ENCODE measurements at regions not wholly inside any gene's neighbourhood (a gene's known extent, or its start where the extent isn't known, plus 50 kb on each side); places are given as distances from the start of the nearest gene placed in this dataset.

DNA sequence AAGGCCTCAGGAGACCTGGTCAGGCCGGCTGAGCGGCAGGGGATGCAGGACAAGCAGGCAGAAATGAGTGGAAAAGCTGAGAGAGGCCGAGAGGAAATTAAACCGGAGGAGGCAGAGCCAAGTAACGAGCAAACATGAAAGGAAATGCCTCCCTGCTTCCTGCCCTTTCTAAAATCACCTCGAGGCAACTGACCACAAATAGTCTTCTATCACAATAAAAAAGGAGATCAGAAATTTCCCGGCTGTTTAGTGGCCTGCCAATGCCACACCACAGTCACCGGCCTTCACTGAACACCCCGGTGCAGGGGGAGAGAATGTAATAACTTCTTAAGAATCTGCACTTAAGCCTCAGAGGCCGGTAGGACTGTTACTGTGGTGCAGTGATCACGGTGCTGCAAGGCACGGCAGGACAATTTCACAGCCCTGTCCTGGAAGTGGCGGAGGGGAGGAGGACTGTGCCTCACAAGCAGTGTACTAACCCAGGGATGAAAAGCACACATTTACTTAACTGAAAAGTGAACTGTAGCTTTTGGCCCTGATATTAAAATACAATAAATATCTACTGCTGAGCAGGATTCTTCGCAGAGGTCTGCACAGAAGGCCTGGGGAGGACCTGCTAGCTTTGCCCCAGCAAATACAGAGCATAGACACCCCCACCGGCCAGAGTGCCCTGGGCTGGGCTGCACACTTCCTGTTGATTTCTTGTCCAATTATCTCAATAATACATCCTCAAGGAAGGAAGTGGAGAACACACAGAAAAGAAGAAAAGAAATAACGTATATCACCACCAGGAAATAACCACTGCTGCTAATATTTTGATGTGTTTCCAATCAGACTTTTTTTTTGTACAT lies 183.5 kb upstream of the NSMCE3 start:
- peak; percentile 78 for DNase-seq

DNA sequence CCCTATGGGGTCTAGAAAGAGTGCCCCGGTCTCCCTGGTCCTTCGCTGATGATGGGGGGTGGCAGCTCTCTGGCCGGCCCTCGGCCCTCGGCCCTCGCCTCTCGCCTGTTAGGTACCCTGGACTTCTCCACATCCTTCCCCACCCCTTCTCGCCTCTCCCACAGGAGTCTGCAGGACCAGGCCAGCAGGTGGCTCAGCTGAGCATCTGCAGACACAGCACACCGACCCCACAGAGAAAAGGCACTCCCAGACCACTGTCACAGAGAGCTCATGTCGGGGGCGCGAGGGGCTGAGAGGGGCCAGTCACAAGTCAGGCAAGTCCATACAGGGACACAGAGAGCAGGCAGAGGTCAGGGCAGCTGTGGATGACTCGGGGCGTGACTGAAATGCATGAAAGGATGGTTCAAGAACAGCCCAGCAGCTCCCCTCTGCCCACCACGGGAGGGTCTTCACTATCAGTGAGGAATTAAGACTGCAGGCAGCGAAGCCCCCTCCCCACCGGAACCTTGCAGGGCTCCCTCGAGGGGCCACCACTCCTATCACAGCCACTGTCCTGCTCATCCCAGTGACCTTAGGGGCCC lies 181.7 kb upstream of the NSMCE3 start:
- DNase-seq, result peak; percentile 79

GRCh38 chr15:29449136-29449535 lies 179.5 kb upstream of the NSMCE3 start:
- DNase-seq, result peak; percentile 68

DNA sequence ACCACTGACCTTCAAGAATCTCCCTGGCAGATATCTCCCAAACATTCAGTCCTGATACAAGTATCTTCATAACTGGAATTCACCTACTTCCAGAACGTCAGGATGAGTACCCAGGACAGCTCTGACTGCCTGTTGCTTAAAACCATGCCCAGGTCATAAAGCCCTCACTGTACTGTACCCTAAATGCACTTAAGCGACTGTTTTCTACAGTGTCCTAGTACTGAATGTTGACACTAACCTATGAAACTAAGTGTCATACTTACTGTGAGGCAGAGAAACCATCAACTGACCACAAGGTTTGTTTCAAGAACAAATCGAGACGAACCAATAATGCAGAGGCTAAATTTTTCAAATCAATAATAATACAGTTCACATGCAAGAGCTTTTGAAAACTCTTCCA lies 178.7 kb upstream of the NSMCE3 start:
- DNase-seq, result no peak

- DNase-seq, result no peak
Observed at GRCh38 chr15:29446480-29446879, 176.9 kb upstream of the NSMCE3 start.

- peak; percentile 26 for DNase-seq
Observed at GRCh38 chr15:29442532-29442931, 172.9 kb upstream of the NSMCE3 start.

DNA sequence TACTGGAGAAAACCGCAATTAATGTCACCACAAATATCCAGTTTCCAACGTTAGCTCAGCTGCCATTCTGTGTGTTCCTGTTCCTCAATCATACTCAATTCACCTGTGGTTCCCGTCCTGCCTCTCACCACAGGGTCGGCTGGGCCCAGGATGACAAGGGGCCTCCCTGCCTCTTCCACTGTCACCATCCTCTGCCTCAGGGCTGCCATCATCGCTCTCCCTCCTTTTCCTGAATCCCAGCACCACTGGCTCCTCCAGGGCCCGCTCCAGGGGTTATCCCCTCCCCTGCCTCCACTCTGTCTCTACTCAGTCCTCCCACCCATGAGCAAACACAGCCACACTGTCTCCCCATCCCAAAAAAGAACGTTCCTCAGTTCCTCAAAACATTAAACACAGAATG lies 170.9 kb upstream of the NSMCE3 start:
- DNase-seq, result no peak

GRCh38 chr15:29438703-29439055 lies 169.1 kb upstream of the NSMCE3 start:
- DNase-seq, result peak; percentile 48

DNA sequence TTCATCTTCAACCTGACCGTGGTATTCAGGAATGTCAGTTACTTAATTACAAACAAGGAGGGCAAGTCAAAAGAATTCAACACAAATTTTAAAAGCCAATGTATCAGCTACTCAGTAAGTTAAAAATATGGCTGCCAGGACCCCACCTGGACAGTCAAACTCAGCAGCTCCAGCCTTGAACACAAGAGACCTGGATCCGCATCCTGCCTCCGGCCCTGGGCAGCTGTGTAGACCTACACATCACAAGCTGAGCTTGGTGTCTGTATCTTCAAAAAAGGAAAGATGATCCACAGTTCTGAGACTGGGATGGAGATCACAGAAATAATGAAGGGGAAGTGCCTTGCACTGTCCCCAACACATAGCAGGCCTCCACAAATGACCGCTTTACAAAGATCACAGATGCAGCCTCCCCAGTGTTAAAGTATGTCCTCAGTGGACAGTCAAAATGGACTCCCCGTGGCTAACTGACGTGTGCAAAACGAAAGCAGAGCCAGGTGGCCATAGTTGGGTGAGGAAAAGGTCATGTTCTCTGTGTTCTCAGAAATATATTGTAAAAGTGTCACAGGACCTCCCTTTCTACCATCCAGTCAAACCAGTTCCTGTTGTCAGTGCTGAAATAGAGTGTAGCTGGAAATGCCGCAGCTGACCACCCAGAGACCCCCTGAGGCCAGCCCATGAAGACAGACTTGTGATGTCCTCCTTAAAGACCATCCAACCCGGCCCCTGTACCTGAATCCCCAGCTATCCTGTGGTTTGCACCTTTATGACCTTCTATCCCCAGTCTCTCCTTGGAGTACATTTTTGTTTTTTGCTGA lies 168.5 kb upstream of the NSMCE3 start:
- peak; percentile 57 for DNase-seq

DNA sequence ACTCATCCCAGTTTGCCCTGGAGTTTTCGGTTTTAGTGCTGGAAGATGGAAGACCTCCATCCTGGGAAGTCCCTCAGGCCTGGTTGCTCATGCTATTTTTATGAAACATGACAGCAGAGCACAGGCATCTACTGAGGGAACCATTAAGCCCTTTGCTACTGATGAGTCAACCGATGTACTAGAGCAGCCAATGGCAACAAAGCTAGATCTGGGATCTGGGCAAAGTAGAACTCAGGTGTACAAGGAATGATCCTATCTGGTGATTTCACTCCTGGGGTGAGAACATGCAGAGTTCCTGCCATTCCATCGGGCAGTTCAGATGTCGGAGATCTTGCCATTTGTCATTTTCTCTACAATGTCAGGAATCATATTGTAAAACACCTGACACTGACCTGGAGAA lies 166.2 kb upstream of the NSMCE3 start:
- peak; percentile 63 for DNase-seq

GRCh38 chr15:29434280-29434679 lies 164.7 kb upstream of the NSMCE3 start:
- no peak for DNase-seq

DNA sequence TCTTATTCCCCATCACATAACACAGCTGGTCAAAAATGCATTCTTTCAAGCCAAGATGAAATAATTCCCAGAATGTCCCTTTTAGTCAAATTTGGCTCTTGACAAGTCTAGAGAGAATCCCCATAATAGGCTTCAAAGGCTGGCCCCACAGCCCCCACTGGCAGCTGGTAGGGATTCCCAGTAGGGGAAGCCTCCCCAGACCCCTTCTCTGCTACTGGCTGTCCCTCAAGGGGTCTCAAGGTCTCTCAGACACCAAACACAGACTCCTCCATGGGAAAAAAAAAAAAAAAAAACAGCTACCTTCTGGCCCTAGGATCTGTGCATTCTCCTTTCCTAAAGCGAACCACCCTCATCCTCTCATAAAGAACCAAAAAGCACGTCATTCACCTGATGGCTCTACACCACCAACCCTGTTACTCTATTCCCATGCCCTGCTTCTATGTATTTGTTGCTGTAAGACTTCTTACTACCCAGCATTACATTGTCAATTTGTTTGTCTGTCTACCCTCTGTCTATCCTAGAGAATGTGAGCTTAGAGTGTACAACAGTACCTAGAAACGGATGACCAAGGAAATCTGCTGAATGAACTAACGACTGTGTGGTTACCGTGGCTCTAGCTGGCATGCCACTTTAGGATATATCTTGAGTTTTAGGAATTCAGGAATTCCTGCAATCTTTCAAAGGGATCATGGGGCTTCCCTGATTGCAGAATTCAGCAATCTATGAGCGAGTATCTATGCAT lies 164.1 kb upstream of the NSMCE3 start:
- peak; percentile 27 for DNase-seq

DNA sequence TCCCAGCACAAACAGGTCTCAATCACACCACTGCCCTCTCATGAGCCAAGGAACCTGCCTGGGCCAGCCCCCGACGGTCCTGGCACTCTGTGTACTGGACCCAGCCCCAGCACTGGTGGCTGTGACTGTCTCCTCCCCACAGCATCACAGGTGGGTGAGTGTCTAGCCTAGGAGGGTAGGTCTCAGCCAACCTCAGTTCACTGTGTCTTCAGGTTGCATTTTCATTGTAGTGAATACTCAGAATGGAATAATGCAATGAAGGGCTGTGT lies 163.4 kb upstream of the NSMCE3 start:
- DNase-seq, result no peak

GRCh38 chr15:29432191-29433049 lies 162.8 kb upstream of the NSMCE3 start:
- DNase-seq, result no peak

DNA sequence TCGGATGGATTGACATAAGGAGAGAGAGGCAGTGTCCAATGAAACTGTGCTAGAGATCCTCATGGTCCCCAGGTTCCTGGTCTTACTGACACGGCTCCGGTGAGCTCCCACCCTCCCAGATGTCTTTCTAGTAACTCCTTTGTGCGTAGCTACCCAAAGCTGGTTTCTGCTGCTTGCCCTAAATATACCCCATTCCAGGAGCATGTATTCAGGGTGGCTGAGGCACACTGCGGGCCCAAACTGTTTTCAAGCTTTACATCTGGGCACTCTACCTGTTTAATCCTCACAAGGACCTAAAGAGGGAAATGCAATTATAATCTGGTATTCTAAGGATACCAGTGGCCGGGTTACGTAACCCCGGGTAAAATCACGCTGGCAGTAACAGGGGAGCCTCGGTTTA lies 161.2 kb upstream of the NSMCE3 start:
- DNase-seq, result no peak

DNA sequence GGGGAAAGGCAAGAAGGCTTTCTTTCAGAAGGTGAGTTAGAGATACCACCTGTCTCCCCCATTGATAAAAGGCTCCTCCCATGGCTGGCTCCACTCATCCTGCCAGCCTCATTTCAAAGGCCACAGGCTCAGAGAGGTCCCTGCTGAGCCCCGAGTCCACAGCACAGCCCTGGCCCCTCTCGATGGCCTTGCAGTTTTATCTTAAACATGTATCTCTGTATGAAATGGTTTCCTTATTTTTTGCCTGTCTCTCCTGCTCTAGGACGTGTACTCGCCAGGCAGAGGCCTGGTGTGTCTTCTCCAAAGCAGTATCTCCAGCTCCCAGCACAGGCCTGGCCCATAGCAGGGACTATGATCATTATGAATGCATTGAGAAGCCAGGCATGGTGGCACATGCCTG lies 160.5 kb upstream of the NSMCE3 start:
- no peak for DNase-seq

- DNase-seq, result no peak
Observed at GRCh38 chr15:29429584-29429983, 160.0 kb upstream of the NSMCE3 start.

GRCh38 chr15:29428925-29429573 lies 159.4 kb upstream of the NSMCE3 start:
- DNase-seq, result no peak

- no peak for DNase-seq
Observed at GRCh38 chr15:29425864-29426263, 156.2 kb upstream of the NSMCE3 start.

GRCh38 chr15:29424118-29424517 lies 154.5 kb upstream of the NSMCE3 start:
- DNase-seq, result no peak

DNA sequence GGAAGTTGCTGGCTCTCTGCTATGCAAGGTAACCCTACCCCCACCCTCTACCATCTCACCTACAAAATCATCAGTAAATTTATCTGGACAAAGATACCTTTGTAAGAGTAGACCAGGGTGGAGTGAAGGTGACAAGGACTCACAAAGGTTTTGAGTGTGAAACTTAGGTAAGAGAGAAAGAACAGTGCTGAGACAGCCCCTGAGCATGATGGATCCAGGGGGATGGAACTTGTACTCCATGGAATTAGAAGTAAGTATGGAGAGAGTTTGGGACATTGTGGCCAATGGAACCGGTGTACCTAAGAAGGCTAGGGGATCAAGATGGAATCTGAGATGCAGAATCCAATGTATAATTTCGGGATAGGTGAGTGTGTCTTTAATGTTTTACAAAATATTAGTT lies 153.0 kb upstream of the NSMCE3 start:
- no peak for DNase-seq

- no peak for DNase-seq
Observed at GRCh38 chr15:29420188-29420587, 150.6 kb upstream of the NSMCE3 start.

All from islet precursor cell (in vitro differentiated cells).